OCI-LY7 (cell line): ENCODE measurements at regions not wholly inside any gene's neighbourhood (a gene's known extent, or its start where the extent isn't known, plus 50 kb on each side); places are given as distances from the start of the nearest gene placed in this dataset.

Experiments used
- CTCF ChIP-seq: fragments of 200-600 bp; sonication (generic); conservative IDR thresholded peaks from 2 replicates; pipeline ENCODE4 v1.5.1; 2014; ENCODE audit warnings: mild to moderate bottlenecking, antibody characterized with exemption, low read length, moderate library complexity, mixed read lengths
- EZH2phosphoT487 ChIP-seq: fragments of 200-600 bp; sonication (generic); IDR thresholded peaks from 2 replicates; pipeline ENCODE4 v1.6.1; 2018; ENCODE audit warnings: low read depth, borderline replicate concordance, mild to moderate bottlenecking, mixed run types, antibody characterized with exemption, low read length, moderate library complexity, mixed read lengths

GRCh38 chrX:144738246-144738645, 509.1 kb upstream of the SPANXN1 start:
- TF ChIP-seq CTCF (no peak), EZH2phosphoT487 (no peak)
